ENCODE measurements at regions not wholly inside any gene's neighbourhood (a gene's known extent, or its start where the extent isn't known, plus 50 kb on each side); places are given as distances from the start of the nearest gene placed in this dataset.

GRCh38 chr3:64872345-64872744, 184.5 kb upstream of the ADAMTS9 start:
- DNase-seq = no peak

DNA sequence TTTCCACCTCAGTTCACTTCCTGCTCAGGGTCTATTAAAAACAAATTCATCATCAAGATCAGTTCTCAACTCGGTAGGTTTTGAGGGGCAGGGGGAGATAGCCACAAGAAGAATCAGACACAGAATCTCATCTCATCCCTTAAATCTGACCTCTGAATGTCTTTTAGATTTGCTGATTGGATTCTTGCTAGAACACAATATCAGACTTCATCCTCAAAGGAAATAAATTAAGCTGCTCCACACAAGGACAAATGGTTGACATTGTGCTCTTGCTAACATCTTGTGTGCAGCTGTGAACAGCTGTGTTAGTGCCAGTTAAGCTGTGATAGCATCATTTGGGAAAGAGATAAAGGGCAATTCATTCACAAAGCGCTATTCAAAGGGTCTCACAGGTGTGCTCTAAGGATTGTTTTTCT, 184.0 kb upstream of the ADAMTS9 start:
- DNase-seq = no peak

- DNase-seq = no peak
Observed at GRCh38 chr3:64870876-64871646, 183.3 kb upstream of the ADAMTS9 start.

GRCh38 chr3:64867224-64867623, 179.4 kb upstream of the ADAMTS9 start:
- no peak for DNase-seq

GRCh38 chr3:64865839-64866570, 178.2 kb upstream of the ADAMTS9 start:
- no peak for DNase-seq

GRCh38 chr3:64863226-64864212, 175.7 kb upstream of the ADAMTS9 start:
- no peak for DNase-seq

GRCh38 chr3:64861684-64862083, 173.9 kb upstream of the ADAMTS9 start:
- DNase-seq = no peak

DNA sequence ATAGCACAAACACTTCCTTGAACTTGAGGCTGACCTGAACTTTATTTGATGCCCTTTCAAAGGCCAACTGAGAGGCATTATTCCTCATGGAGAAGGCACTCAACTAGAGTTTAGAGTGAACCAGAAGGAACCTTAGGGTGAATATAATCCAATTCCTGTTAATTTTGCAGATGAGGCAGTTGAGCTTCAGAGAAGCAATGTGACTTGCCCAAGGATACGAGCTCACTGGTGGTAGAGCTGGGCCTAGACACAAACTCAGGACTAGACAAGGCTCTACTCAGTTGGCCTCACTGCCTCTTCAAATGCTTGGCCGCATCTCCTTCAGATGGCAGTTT, 172.7 kb upstream of the ADAMTS9 start:
- no peak for DNase-seq

DNA sequence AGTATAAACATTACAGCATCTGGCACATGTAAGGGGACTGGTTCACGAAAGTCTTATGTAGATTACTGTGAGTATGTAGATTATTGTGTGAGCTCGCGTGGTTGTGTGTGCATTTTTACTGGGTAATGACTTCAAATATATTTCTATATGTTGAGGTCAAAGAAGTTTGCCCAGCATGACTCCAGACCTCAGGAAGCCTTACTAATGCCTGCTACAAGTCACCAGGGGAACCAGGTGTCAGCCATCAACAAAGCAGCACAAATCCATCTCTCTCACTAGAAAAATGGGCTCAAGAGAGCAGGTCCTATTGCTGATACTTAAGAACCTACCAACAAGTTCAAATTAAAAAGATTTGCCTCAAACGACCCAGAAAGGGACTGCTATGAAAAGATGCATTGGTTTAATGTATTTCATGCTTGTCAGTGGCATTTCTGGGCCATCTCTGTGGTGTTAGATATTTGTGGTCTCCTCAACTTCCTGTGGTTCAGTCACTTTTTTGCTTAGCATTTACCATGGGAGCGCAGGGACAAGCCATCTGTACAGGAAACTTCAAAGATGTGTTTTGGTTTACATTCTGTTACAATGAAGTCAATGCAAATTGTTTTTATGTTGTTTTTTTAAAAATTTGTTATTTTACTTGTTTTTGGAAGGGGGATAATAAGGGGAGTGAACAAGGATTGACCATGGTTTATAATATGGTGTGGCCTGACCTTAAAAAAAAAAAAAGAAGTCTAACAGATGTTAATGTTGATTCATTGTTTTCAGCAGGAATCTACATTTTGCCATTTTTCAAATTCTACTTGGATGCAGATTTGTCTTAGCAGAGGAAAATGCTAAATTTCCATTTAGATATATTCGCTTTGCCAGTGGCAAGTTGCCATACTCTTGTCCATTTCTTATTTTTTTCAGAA, 172.1 kb upstream of the ADAMTS9 start:
- DNase-seq = no peak

DNA sequence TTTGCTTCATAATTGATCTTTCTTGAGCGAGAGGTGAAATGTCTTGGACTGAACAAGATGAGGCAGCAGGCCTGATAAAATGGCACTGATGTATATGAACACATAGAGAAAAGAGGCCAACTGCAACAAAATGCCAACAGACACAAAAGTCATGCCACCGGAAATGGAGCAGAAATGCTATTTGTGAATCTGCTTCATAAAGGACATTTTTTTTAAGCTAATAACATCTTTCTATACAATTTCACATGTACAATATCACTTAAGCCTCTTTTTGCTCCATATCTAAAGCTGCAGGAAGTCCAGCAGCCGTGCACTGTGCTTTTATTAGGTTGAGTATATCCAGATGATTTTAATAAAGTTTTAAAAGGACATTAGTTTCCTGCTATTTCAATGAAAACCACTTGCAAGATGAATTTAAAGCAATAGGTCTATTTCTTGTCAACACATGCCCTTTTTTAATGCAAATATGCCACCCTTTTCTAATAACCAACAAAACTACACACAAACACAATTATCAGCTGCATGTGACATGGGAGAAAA, 169.2 kb upstream of the ADAMTS9 start:
- no peak for DNase-seq

DNA sequence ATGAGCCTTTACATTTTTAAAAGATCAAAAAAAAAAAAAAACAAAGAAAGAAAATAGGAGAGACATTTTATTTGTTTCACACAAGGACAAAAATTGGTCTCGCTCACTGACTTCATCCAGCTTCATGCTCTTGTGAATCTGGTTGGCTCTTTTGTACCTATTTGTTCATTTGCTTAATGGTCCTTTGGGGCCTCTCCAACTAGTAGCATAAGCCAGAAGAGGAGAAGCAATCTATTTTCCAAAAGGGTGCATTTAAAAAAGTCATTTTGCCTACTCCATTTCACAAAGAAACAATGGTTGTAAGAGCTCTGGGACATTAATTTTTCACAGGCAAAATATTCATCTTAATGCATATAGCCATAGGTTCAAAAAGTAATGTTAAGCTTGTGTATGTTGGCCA, 168.3 kb upstream of the ADAMTS9 start:
- DNase-seq = peak; percentile 17 to 77

DNA sequence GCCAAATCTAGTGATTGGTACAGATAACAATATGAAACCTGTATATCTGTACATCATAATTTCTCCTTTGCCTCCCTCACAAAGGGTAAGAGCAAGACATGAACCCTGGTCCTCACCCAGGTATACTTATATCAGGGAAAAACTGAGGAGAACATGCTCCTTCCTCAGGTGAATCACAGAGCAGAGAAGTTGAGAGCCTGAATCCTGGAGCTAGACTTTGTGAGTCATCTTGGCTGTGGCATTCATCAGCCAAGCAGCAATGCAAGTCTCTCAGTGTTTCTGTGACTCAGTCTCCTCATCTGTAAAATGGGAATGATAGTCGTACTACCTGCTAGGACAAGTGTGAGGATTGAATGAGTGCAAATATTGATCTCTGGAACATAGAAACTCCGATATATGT, 165.7 kb upstream of the ADAMTS9 start:
- no peak for DNase-seq

GRCh38 chr3:64852738-64853137, 164.9 kb upstream of the ADAMTS9 start:
- no peak for DNase-seq

DNA sequence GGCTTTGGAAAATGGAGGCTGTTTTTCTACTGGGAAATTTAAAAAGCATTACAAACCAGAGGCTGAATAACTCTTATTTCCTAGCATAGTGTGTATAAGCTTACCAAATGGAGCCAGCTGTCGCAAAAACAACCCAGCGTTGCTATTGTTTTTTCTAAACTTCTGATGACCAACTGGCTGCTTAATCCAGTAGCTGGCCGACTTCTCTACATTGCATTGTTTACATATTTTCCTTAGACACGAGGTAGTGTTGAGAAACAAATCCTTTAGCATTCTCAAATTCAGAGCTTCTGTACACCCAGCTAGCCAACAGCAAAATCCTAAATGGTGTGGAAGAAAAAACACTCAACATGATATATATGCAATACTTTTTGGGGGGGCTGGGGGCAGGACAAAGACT, 161.0 kb upstream of the ADAMTS9 start:
- no peak for DNase-seq

DNA sequence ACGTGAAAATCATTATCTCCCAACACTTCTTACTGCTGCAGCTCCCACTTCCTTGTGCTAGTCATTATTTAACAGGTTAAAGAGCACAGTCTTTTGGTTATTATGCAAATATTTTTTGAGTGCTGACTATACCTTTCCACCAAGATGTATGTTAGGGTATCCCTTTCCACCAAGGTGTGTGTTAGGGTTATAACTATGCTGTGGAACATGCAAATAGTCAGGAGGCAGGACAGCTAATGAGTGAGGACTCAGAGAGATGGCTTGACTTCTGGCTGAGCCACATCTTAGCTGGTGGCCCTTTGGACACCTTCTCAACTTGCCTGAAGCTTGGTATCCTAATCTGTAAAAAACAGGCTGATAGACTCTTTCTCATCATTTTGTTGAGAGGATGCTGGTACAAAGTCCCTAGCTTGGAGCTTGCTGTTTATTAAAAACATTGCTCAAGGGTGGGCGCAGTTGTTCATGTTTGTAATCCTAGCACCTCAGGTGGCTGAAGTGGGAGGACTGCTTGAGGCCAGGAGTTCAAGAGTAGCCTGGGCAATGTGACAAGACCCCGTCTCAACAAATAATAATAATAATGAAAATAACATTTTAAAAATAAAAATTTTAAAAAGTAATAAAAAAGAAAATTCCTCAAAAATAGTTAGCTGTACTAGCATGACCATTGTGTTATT, 160.5 kb upstream of the ADAMTS9 start:
- DNase-seq = no peak

GRCh38 chr3:64844558-64844957, 156.8 kb upstream of the ADAMTS9 start:
- DNase-seq = no peak

DNA sequence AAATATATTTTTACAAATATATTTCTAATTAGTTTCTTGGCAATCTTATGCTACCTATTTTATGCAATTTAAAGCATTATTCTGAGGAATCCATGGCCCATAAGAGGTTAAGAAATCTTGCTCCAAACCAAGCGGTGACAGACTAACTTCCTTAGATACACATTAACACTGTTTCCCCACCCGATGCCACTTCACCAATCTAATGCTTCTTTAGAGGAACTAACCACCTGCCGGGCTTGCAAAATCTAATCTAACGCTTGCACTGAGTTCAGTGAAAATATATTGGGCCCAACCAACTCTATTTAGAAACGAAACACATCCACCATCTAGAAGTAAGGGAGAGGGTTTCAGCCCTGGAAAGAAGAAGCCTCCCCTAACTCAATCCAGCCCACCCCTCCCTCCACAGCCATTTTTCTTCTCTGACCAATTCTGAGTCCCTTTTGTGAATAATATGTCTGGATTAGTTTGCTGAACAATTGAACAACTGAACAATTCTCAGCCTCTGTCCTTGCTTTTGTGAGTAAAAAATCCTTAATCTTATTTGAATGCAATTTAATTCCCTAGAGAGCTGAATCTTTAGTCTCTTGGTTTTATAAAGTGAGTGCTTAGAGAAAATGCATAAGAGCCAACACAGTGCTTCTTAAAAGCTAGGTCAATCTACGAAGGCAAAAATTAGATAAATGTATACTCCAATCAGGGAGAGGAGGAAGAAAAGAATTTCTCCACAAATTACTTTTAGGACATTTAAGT, 150.4 kb upstream of the ADAMTS9 start:
- no peak for DNase-seq

DNA sequence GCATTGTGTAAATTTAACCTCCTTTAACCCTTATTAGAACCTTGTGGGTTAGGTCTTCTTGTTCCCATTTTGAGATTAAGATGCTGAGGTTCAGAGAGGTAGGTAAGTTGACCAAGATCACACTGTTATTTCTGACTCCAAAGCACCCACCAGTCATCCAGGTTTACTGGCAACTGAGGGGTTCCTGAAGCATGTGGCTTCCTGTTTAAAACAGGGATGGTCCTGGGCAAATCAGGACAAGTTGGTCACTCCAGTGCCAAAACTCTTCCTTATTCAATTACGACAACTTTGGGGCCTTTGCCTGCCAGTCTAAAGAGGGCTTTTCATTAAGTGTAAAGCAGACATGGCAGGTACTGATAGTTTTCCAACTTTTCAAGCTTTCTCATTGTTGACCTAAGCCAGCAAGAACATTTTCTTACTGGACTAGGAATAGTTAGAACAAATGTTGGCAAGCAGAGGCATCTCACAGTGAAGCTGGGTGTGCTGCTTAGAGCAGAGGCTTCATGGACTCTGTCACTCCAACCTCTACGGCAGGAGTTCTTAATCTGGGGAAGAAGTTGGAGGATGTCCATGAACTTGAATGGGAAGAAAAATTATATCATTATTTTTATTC, 149.4 kb upstream of the ADAMTS9 start:
- DNase-seq = no peak

GRCh38 chr3:64836097-64836496, 148.3 kb upstream of the ADAMTS9 start:
- no peak for DNase-seq

DNA sequence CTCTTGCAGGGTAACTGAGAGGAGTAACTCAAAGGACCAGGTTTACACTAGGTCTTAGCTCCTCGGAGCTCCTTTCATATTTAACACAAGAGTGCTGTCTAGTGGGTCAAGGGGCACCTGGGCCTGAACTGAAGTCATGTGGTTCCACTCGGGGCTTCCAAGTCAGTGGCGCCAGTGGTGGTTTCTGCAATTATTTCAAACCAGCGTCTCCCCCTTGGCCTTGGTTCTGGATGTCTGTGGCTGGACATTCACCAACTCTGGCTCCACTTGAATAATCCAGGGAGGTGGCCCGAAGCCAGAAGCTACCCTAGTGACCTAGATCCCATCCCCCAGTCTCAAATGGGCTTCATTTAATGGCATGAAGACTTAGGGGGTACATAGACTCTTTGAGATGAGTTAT, 144.3 kb upstream of the ADAMTS9 start:
- no peak for DNase-seq
